Non-pigmented ciliary epithelial cell (primary cell): ENCODE measurements at regions not wholly inside any gene's neighbourhood (a gene's known extent, or its start where the extent isn't known, plus 50 kb on each side); places are given as distances from the start of the nearest gene placed in this dataset.
"Not testable (repeated sequence)": the region's sequence is repeated elsewhere in the genome, so short reads cannot be mapped to it uniquely, and the experiment has no call there.

Experiments used
- DNase-seq: peaks from one replicate; pipeline ENCODE4 v3.0.0-alpha.2; 2010; ENCODE audit warnings: low read depth

GRCh38 chr11:103805688-103806009, 230.8 kb upstream of the DDI1 start:
- no peak for DNase-seq

GRCh38 chr11:103806130-103806895, 230.1 kb upstream of the DDI1 start:
- DNase-seq, result peak; percentile 78

DNA sequence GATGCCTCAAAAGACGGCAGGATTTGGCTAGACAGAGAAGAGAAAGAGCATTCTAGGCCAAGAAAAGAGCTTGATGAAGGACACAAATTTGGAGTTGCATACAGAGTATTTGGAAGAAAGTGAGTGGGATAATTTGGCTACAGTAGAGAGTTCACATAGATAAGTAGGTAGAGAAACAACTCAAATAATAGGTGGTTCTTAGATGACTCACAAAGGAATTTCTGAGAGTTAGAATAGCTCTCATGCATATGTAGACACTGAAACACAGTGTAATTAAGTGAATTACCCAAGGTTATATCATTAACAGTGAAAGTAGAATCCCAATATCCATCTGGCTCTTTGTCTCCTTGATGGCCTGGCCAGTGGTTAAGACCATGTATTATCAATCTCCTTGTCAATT, 228.6 kb upstream of the DDI1 start:
- no peak for DNase-seq

DNA sequence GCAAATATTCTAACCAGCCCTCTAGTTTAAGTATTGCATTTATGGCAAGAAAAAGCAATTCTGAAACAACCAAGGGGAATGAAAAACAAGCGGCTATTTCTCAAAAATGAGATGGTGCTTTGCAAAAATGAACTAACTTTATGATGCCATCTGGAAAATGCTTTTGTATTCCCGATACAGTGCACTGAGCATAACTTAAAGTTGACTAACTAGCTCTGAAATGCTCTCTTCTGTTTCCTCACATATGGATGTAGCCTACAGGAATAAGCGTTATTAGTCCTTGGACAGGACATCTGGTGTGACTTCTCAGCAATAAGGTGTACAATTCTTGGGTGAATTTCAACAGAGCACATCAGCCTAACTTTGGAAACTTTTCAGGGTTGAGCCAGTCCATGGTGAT, 228.2 kb upstream of the DDI1 start:
- no peak for DNase-seq

DNA sequence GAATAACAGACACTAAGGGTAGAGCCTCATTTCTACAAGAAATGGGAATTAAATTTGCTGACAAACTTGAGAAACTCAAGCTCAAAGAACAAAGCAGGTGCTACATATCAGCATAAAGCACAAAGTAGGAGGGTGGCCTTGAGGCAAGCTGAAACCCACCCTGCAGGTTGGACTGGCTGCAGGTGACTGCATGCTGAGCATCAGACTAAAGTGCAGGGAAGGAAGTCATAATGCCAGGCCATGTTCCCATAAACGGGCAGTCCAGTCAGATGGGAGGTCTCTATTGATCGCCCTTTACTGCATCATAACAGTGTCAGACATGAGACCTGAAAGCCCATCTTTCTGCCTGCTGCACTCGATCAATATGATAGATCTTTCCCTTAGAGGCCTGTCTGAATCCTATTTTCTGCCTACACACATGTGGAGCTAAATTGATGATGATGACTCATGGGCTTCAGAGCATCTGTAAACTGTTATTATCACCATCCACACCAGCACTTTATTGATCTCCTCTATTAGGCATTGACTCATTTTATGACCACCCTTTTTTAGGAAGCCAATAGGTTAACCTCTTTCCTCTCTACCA, 224.5 kb upstream of the DDI1 start:
- no peak for DNase-seq

GRCh38 chr11:103812680-103813079, 223.8 kb upstream of the DDI1 start:
- no peak for DNase-seq

- DNase-seq, result not testable (repeated sequence)
Measured at GRCh38 chr11:103820345-103820744, 216.1 kb upstream of the DDI1 start.

GRCh38 chr11:103824116-103824515, 212.3 kb upstream of the DDI1 start:
- no peak for DNase-seq

DNA sequence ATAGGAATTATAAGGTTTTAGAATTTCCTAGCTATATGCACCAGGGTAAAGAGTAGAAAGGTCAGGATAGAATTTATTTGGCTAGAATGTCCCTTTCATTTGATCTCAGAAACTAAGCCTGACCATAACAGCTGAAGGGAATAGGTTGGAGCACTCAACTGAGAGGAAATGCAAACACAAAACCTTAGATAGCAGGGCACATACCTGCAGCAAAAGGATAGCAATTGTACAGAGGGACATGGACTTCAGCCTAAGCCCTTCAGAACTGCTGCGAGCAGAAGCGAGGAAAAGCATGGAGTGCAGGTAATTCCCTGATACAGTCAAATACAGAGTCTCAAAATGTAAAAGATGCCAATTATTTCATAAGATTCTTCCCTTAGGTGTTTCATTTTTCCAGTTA, 211.0 kb upstream of the DDI1 start:
- DNase-seq, result no peak

DNA sequence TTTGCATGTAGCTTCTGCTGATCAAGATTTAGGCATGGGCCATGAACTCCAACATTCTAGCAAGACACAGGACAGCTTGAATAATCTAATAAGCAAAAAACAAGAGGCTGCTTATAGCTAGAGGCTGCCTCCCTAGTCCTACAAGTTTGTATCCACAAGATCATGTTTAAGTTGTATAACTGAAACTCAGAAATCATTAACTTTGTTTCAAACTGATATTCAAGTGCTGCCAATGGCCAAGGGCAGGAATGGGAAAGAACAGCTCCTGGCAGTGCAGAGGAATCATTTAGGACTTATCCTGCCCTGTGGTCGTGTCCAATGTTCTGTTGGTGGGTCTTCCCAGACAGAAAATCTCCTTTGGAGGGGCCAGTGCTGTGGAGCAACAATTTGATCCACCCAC, 209.6 kb upstream of the DDI1 start:
- no peak for DNase-seq

DNA sequence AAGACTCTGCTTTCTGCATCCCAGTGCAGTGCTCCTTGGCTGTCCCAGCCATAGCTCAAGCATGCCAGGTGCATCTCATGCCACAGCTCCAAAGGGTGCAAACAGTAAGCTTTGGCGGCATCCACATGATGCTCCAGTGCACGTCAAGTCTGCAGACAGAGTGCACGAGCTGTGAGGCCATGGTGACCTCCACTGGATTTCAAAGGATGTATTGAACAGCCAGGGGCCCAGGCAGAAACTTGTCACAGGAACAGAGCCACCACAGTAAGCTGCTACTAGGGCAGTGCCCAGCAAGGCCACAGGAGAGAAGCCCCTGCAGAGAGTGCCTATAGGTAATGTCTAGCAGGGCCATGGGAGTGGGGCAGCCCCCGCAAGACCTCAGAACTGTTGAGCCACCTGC, 206.8 kb upstream of the DDI1 start:
- DNase-seq, result no peak

GRCh38 chr11:103830205-103830604, 206.2 kb upstream of the DDI1 start:
- no peak for DNase-seq

DNA sequence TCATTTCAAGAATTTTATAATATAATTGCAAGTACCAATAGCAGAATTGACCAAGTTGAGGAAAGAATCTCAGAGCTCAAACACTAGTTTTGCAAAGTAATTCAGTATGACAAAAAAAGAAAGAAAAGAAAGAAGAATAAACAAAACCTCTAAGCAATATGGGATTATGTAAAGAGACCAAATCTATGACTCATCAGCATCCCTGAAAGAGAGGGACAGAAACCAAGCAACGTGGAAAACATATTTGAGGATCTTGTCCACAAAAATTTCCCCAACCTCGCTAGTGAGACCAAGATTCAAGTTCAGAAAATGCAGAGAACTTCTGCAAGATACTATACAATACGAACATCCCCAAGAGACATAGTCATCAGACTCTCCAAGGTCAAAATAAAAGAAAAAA, 203.7 kb upstream of the DDI1 start:
- DNase-seq, result no peak

DNA sequence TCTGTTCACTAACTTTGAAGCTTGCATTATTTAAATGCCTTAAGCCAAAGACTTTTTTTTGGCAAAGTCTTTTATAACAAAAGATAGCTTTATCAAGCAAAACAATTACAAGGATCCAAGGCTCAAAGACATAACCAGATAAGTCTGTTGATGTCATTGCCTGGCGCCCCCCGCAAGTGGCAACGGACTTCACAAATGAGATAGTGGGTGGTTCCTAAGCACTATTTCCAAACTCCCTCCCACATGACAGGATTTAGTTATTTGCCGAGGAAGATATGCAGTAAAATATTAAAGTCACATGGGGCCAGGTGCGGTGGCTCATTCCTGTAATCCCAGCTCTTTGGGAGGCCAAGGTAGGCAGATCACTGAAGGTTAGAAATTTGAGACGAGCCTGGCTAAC, 194.2 kb upstream of the DDI1 start:
- no peak for DNase-seq

DNA sequence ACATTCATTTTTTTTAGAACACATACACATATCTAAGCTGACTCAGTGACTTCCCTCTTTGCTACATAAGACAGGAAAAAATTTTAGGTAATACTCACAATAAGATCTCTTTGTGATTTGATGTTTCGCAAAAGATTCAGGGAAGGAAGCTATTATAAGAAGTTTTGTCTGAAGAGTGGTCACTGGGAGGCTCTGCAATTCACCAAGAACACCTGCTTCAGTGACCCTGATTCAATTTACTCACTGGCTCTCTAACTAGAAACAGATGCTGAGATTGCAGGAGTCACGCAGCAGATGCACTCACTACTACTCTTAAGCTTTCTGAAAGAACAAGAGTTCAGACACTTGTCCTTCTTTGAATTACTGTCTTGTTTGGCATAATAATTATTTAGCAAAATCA, 193.6 kb upstream of the DDI1 start:
- DNase-seq, result peak; percentile 37

DNA sequence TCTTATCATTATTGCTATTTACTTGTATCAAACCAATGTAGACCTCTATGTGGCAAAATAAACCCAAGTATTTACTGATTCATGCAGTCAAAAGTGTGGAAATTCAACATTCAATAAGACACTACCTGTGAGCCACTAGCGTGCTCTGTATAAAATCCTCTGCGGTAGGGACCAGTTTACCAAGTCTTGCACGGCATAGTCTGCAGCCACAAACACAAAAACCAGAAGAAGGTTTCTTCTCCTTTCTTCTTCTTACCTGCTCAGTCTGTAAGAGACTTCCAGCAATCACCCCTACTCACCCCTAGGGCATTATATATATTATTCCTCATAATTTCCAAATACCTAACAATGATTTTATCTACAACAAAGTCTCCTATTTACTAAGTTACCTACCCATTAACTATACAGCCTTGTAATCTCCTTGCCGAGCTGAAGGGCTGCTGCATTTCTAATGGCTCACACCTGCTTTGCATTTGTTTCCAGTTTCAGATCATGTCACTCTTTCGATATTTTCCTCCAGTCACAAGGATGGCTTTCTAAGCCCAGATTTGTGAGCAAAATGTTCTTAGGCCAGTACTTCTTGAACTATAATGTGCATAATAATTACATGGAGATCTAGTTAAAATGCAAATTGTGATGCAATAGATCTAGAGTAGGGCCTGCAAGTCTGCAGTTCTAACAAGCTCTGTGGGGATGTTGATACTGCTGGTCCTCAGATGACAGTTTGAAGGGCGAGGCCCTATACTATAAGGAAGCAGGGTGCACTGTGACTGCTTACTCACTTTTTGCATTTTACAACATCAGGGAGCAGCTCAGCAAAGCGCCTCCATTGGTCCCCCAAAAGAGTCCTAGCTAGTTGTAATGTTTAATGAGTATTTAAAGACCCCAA, 191.9 kb upstream of the DDI1 start:
- no peak for DNase-seq

- DNase-seq, result no peak
Measured at GRCh38 chr11:103845331-103845730, 191.1 kb upstream of the DDI1 start.

DNA sequence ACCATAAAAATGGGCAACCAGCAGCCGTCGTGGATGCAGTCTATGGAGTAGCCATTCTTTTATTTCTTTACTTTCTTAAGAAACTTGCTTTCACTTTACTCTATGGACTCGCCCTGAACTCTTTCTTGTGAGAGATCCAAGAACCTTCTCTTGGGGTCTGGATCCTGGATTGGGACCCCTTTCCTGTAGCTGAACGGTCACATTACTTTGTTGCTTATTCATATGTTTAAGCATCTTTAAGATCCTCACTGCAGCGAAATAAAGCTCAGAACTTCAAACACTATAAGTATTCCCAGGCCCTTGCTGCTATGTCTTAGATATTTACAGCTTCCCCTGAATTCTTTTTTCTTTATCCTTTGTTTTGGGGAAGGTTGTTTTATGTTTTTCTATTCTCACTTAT, 187.8 kb upstream of the DDI1 start:
- DNase-seq, result no peak

DNA sequence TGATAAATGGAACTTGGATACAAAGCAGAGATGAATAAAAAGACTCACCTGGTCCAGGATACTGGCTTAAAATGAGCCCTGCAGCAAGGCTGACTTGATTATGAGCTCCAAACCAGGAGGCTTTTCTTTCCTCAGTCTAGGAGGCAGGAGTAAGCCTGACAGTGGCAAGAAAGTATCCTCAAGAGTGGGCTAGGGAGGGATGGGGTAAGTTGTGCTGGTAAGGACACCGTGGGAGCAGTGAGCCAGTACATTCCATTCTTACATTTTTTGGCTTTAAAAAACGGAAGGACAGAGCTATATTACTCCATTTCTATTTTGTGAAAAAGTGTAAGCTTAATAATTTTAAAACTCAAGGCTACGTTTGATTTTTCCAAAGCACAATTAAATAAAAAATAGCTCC, 187.1 kb upstream of the DDI1 start:
- no peak for DNase-seq

DNA sequence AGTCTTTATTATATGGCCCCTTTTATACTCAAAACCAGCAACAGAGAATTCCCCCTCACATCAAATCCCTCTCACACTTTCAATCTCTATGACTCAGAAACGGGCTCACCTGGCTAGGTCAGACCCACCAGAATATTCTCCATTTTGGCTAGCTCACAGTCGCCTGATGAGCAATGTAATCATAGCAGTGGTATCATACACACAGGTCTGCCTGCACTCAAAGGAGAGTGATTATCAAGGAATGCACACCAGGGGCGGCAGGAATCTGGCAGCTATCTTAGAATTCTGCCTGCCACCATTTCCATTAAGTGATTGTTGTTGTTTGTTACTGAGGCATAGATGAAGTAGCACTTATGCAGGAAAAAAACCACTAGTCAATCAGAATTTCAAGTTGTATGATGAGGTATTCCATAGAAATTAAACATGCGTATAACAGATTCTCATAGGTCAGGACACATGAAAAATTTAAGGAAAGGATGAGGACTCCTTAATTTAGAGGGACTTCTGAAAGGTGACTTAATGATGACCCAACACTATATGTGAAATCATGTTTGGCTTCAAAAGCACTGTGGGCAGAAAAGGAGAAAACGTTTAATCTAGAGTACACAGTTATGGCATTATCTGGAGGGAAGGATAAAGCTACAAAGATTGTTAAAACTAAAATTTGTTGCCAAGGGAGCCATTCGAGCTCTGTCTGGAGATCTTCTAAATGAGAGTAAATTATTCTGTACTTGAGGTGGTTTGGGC, 185.8 kb upstream of the DDI1 start:
- no peak for DNase-seq

GRCh38 chr11:103851166-103851651, 185.2 kb upstream of the DDI1 start:
- no peak for DNase-seq
